HepG2 (cell line): ENCODE measurements at regions not wholly inside any gene's neighbourhood (a gene's known extent, or its start where the extent isn't known, plus 50 kb on each side); places are given as distances from the start of the nearest gene placed in this dataset.

Experiments
- ATAC-seq: fragments of 200-7000 bp; cut with Tn5 transposase; 3 replicates; pipeline ENCODE4 v1.9.1; 2020; ENCODE audit warnings: mild to moderate bottlenecking, moderate library complexity
- BruUV-seq: library from RNA; stranded (reverse); fragments of 400-500 nt; replicated peaks from 2 replicates; lab custom pipeline; 2021; lab: Mats Ljungman, UMichigan
- CTCF ChIA-PET: fragments of 300-600 bp; formaldehyde crosslinking; extraction: SDS; loops from one replicate; lab custom pipeline; 2021; ENCODE audit warnings: low total read pairs, inconsistent platforms, low intra/inter-chr PET ratio; lab: Yijun Ruan, JAX
- POLR2A ChIA-PET: fragments of 350-600 bp; sonication (Branson Sonifier 250); formaldehyde crosslinking; loops from one replicate; lab custom pipeline; 2020; ENCODE audit warnings: antibody characterized with exemption, inconsistent platforms; lab: Yijun Ruan, JAX
- DNase-seq: peaks from one replicate; pipeline ENCODE4 v3.0.0-alpha.2; 2015; ENCODE audit warnings: low spot score
- FAIRE-seq: peaks from 3 replicates; lab custom pipeline; 2011; peaks lifted over from hg19 to GRCh38; lab: Jason Lieb, UNC
- H2AFZ ChIP-seq: one replicate; pipeline ENCODE4 v1.6.1; 2011; ENCODE audit warnings: low read length, inconsistent platforms
- H3K27ac ChIP-seq: fragments of 300-600 bp; 3 replicates; pipeline ENCODE4 v1.8.0; 2011; ENCODE audit warnings: mixed run types, mild to moderate bottlenecking, mixed read lengths, low read length, inconsistent platforms; ENCODE audit not compliant: insufficient read depth; ENCODE audit errors: extremely low read length
- H3K27me3 ChIP-seq, 2 experiments: fragments of 200-600 bp in 1 of 2; 2 replicates in 1 of 2; 3 replicates in 1 of 2; pipeline versions ENCODE4 v1.6.0 to v1.8.0; 2011; ENCODE audit warnings: low read length in 2 of 2, mild to moderate bottlenecking in 2 of 2, moderate library complexity in 2 of 2, inconsistent platforms in 1 of 2; ENCODE audit not compliant: insufficient read depth in 2 of 2, control insufficient read depth in 1 of 2
- H3K36me3 ChIP-seq, 2 experiments: fragments of 200-600 bp in 1 of 2; replicated peaks in 1 of 2; 2 replicates in 1 of 2; 3 replicates in 1 of 2; pipeline versions ENCODE4 v1.5.1 to v1.8.0; 2011; ENCODE audit warnings: low read length in 2 of 2, inconsistent platforms in 1 of 2; ENCODE audit not compliant: insufficient read depth in 2 of 2, control insufficient read depth in 1 of 2
- H3K4me1 ChIP-seq: 2 replicates; pipeline ENCODE4 v1.5.1; 2012; ENCODE audit warnings: low read length, inconsistent platforms; ENCODE audit not compliant: insufficient read depth
- H3K4me2 ChIP-seq: 2 replicates; pipeline ENCODE4 v1.6.0; 2011; ENCODE audit warnings: low read depth, low read length, inconsistent platforms
- H3K4me3 ChIP-seq, 3 experiments: fragments of 200-600 bp in 1 of 3; sonication (generic), shearing (Covaris generic) in 1 of 3; replicated peaks in 1 of 3; 2 replicates each; pipeline ENCODE4 v1.5.1; 2011 to 2016; ENCODE audit warnings: low read length in 3 of 3, inconsistent platforms in 2 of 3, low read depth in 2 of 3, mild to moderate bottlenecking in 2 of 3, control low read depth in 1 of 3, mixed read lengths in 1 of 3; ENCODE audit not compliant: insufficient read depth in 1 of 3
- H3K79me2 ChIP-seq: one replicate; pipeline ENCODE4 v1.6.1; 2011; ENCODE audit warnings: low read length, inconsistent platforms; ENCODE audit not compliant: insufficient read depth
- H3K9ac ChIP-seq: 2 replicates; pipeline ENCODE4 v1.6.0; 2011; ENCODE audit warnings: mild to moderate bottlenecking, low read depth, low read length, inconsistent platforms; ENCODE audit not compliant: insufficient read depth
- H3K9me3 ChIP-seq: 2 replicates; pipeline ENCODE4 v1.5.1; 2012; ENCODE audit warnings: mild to moderate bottlenecking, low read length
- H4K20me1 ChIP-seq: 2 replicates; pipeline ENCODE4 v1.6.0; 2011; ENCODE audit warnings: inconsistent platforms, mild to moderate bottlenecking, low read length, moderate library complexity; ENCODE audit not compliant: insufficient read depth
- GATAD2A ChIP-seq: IDR thresholded peaks from 2 replicates; pipeline ENCODE4 v1.6.1; 2016
- GLI4 ChIP-seq: sonication (generic); formaldehyde crosslinking; IDR thresholded peaks from 2 replicates; pipeline ENCODE4 v1.5.1; 2020; ENCODE audit warnings: missing genetic modification reagents, mild to moderate bottlenecking, moderate library complexity, borderline replicate concordance
- KLF12 ChIP-seq: sonication (generic); formaldehyde crosslinking; IDR thresholded peaks from 2 replicates; pipeline ENCODE4 v1.4.0; 2020; ENCODE audit warnings: missing genetic modification reagents, borderline replicate concordance
- PREB ChIP-seq: sonication (generic); formaldehyde crosslinking; IDR thresholded peaks from 2 replicates; pipeline ENCODE4 v1.4.0; 2020; ENCODE audit warnings: missing genetic modification reagents
- SP4 ChIP-seq: sonication (generic); formaldehyde crosslinking; IDR thresholded peaks from 2 replicates; pipeline ENCODE4 v1.8.1; 2023; ENCODE audit warnings: mild to moderate bottlenecking, missing genetic modification reagents
- ZBTB20 ChIP-seq: sonication (generic); formaldehyde crosslinking; IDR thresholded peaks from 2 replicates; pipeline ENCODE4 v1.8.1; 2023; ENCODE audit warnings: missing genetic modification reagents, low read depth, mild to moderate bottlenecking, borderline replicate concordance
- WGBS: methylation state at CpG from one replicate; pipeline ENCODE4 v1.1.6; 2017; ENCODE audit warnings: low lambda C conversion rate; 5-methylcytosine and 5-hydroxymethylcytosine counted together
- in situ Hi-C: cut with HindIII; loops from 2 replicates; pipeline ENCODE4 v1.10.0; 2017; ENCODE audit warnings: low pct_unique_long_range_greater_than_20kb; ENCODE audit not compliant: extremely low pct_ligation_motif_present
- intact Hi-C: fragments of 100-400 bp; cut with micrococcal nuclease; formaldehyde crosslinking; loops from one replicate; pipeline ENCODE4 v1.10.0; 2022; ENCODE audit not compliant: unreplicated experiment
- TF ChIP-seq, protein P1 (sequence below): sonication (generic); formaldehyde crosslinking; IDR thresholded peaks from 2 replicates; pipeline ENCODE4 v1.4.0; 2020; ENCODE audit warnings: missing genetic modification reagents

- Histone ChIP-seq H3K4me1 (no peaks in the 10 kb centered on the region), H3K27ac (no peak overlapping the region), H3K9me3 (no peaks in the 10 kb centered on the region), H3K9ac (no peak overlapping the region), H4K20me1 (no peaks in the 10 kb centered on the region), H3K27me3 (no peaks in the 10 kb centered on the region), H3K36me3 (no peaks in the 10 kb centered on the region), H3K79me2 (no peaks in the 10 kb centered on the region), H3K4me3 (no peak overlapping the region), H3K4me2 (no peak overlapping the region), H2AFZ (no peak overlapping the region)
- TF ChIP-seq SP4, result no peak
- TF ChIP-seq, protein P1, sequence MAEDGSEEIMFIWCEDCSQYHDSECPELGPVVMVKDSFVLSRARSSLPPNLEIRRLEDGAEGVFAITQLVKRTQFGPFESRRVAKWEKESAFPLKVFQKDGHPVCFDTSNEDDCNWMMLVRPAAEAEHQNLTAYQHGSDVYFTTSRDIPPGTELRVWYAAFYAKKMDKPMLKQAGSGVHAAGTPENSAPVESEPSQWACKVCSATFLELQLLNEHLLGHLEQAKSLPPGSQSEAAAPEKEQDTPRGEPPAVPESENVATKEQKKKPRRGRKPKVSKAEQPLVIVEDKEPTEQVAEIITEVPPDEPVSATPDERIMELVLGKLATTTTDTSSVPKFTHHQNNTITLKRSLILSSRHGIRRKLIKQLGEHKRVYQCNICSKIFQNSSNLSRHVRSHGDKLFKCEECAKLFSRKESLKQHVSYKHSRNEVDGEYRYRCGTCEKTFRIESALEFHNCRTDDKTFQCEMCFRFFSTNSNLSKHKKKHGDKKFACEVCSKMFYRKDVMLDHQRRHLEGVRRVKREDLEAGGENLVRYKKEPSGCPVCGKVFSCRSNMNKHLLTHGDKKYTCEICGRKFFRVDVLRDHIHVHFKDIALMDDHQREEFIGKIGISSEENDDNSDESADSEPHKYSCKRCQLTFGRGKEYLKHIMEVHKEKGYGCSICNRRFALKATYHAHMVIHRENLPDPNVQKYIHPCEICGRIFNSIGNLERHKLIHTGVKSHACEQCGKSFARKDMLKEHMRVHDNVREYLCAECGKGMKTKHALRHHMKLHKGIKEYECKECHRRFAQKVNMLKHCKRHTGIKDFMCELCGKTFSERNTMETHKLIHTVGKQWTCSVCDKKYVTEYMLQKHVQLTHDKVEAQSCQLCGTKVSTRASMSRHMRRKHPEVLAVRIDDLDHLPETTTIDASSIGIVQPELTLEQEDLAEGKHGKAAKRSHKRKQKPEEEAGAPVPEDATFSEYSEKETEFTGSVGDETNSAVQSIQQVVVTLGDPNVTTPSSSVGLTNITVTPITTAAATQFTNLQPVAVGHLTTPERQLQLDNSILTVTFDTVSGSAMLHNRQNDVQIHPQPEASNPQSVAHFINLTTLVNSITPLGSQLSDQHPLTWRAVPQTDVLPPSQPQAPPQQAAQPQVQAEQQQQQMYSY (CRISPR knock-in tag), result no peak
- TF ChIP-seq GATAD2A (CRISPR knock-in tag), result no peak
- no peak for TF ChIP-seq GLI4 (CRISPR knock-in tag)
- no peak for TF ChIP-seq ZBTB20 (CRISPR knock-in tag)
- TF ChIP-seq PREB (CRISPR knock-in tag), result no peak
- TF ChIP-seq KLF12 (CRISPR knock-in tag), result no peak
- WGBS, result 25% methylated on average over 2 of the region's 2 CpGs
- POLR2A ChIA-PET, result no interaction called here
- intact Hi-C loops (no loop called here), in situ Hi-C loops (no loop called here)
- CTCF ChIA-PET, result no interaction called here
- FAIRE-seq (no peak), DNase-seq (no peak), ATAC-seq (no peak)
- no TSS peak for BruUV-seq
Measured at GRCh38 chr5:175021321-175021720, 296.9 kb downstream of the MSX2 start.
